Astrocyte of the cerebellum (primary cell): ENCODE measurements at regions not wholly inside any gene's neighbourhood (a gene's known extent, or its start where the extent isn't known, plus 50 kb on each side); places are given as distances from the start of the nearest gene placed in this dataset.

Source experiments
- DNase-seq: peaks from one replicate; pipeline ENCODE4 v3.0.0-alpha.2; 2011; ENCODE audit warnings: low read depth
- H3K4me3 ChIP-seq: 2 replicates; pipeline ENCODE4 v1.5.1; 2011; ENCODE audit warnings: mild to moderate bottlenecking, low read depth, low read length, moderate library complexity
- in situ Hi-C: cut with HindIII; loops from 2 replicates; pipeline ENCODE4 v1.10.0; 2017; ENCODE audit warnings: low sequenced_read_pairs
- TF ChIP-seq, protein P1 (sequence below): IDR thresholded peaks from 2 replicates; pipeline ENCODE4 v1.5.1; 2012; ENCODE audit warnings: low read length, low read depth, moderate library complexity, mild to moderate bottlenecking; ENCODE audit errors: missing control alignments

DNA sequence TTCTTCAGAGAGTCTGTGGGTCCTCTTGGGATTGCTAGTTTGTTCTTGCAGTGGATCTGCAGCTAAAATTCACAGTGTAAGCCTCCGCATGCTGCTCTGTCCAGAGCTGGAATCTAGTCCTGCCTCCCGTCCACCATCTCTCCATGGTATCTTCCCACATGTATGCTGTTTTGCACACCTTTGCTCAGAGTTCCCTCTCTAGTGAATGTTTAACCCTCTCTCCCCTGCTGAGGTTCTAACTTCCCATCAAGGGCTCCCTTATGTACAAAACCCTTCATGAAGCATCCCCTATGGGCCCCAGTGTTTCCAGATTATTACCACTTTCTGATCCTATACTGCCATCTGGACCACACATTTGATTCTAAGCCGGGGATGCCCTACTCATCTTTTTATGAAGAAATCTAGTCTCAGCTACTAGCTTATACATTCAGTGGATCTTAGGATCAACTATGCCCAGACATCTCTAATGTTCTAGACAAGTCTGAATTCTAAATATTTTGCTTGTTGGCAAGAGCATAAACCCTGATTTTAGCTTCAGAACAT, 157.3 kb downstream of the CPEB2 start:
- TF ChIP-seq, protein P1, sequence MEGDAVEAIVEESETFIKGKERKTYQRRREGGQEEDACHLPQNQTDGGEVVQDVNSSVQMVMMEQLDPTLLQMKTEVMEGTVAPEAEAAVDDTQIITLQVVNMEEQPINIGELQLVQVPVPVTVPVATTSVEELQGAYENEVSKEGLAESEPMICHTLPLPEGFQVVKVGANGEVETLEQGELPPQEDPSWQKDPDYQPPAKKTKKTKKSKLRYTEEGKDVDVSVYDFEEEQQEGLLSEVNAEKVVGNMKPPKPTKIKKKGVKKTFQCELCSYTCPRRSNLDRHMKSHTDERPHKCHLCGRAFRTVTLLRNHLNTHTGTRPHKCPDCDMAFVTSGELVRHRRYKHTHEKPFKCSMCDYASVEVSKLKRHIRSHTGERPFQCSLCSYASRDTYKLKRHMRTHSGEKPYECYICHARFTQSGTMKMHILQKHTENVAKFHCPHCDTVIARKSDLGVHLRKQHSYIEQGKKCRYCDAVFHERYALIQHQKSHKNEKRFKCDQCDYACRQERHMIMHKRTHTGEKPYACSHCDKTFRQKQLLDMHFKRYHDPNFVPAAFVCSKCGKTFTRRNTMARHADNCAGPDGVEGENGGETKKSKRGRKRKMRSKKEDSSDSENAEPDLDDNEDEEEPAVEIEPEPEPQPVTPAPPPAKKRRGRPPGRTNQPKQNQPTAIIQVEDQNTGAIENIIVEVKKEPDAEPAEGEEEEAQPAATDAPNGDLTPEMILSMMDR, result no peak
- in situ Hi-C loops, result loop anchor here (25.0 kb wide), 1 partner anchor 1497 kb away; no protein-coding TSS in a partner anchor
- no peak for DNase-seq
- no peak overlapping the region for H3K4me3 ChIP-seq

DNA sequence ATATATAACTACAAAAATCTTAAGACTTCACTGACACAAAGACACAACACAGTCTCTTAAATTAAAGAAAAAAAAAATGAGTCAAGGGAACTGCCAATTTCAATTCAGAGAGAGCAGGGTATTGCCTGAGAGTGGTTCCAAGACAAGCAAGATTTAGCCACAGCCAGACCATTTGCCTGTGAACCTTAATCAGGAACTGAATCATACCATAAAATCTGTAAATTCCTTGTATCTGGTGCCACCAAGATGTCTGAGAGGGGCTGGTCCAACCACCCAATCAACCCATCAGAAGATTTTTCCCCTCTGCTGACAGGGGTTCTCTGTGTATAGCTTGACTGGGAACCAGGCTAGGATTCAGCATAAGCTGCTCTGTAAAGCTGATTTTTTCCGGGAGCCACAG, 159.2 kb downstream of the CPEB2 start:
- in situ Hi-C loops, result loop anchor here (25.0 kb wide), 1 partner anchor 1499 kb away; no protein-coding TSS in a partner anchor

DNA sequence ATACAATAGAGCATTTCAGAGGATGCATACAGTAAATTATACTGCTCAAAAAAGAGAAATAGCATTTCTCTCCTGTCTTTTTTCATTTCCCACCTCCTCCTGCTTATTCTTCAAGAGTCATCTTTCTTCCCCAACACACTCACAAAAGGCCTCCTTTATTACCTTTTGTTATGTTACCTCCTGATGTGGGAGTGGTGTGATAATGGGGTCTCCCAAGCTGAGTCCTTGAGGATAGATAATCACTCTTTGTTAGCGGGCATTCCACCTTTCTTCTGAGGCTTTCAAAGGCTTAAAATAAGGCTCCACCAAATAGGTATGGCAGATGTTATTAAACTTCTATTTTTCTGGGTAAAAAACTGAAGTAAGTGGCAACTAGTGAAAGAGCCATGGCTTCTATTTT, 159.8 kb downstream of the CPEB2 start:
- DNase-seq, result no peak
- H3K4me3 ChIP-seq, result no peak overlapping the region
- TF ChIP-seq, protein P1, result no peak
- in situ Hi-C loops, result loop anchor here (25.0 kb wide), 1 partner anchor 1500 kb away; no protein-coding TSS in a partner anchor

More for the DNA sequence above, 159.2 kb downstream of the CPEB2 start:
- no peak overlapping the region for H3K4me3 ChIP-seq
- TF ChIP-seq, protein P1, result no peak
- no peak for DNase-seq

DNA sequence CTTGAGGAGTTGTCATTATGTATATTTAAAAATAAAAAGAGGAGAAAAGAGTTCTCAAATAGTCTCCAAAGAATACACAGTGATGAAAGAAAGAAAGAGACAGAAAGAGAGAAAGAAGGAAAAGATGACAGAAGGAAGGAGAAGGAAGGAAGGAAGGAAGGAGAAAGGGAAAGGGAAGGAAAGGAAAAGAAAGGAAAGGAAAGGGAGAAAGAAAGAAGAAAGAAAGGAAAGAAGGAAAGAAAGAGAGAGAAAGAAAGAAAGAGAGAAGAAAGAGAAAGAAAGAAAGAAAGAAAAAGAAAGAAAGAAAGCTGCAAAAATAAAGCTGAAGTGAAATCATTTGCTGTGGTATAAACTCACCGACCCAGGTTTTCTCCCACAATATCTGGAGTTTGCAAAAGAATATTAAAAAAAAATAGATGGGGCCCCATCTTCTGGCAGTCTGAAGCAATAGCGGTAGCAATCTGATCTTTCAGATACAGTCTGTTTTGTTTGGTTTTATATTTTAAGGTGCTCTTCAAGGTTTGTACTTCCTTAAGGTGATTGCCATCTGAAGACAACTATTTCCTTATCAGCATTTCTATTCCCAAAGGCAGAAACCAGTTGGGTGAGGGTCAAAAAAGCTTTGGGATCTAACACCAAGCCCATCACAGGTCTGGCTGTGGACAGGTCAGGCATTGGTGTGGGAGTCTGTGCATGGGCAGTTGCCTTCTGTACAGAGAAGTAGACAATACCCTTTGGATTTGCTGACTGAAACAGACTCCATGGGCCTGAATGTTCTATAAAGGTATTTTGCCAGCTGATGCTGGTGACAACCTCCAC, 160.4 kb downstream of the CPEB2 start:
- peak; percentile 36 for DNase-seq
- TF ChIP-seq, protein P1, result peak; percentile 66
- H3K4me3 ChIP-seq, result no peak overlapping the region
- in situ Hi-C loops, result loop anchor here (25.0 kb wide), 1 partner anchor 1500 kb away; no protein-coding TSS in a partner anchor

DNA sequence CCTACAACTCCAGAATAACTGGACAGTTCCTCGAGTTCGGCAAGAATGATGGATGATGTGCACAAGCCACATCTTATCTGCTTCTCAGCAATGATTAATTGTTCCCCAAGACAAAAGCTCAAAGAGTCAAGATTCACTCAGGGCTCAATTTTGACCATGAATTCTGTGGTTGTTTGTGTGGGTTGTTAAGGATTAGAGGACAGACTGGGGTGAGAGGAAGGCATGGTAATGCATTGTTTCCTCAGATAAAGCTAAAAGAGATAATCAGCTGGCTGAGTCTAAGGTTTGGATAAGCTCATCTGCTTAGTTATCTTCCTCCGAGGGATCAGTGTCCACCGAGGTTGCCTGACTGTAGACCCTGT, 161.0 kb downstream of the CPEB2 start:
- H3K4me3 ChIP-seq, result no peak overlapping the region
- in situ Hi-C loops, result loop anchor here (25.0 kb wide), 1 partner anchor 1501 kb away; no protein-coding TSS in a partner anchor
- TF ChIP-seq, protein P1, result no peak
- no peak for DNase-seq

DNA sequence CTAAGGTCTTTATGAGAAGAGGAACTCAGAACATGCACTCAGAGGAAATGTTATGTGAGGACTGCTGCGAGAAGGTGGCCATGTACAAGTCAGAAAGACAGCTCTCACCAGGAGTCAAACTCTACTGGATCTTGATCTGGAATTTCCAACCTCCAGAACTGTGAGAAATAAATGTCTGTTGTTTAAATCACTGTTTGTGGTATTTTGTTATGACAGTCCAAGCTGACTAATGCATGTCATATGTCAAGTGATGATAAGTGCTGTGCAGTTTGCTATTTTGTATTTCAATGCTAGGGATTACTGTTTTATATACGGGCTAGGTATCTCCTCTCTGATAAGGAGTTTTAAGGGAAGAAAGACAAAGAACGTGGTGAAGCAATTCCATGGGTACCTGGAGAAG, 162.3 kb downstream of the CPEB2 start:
- TF ChIP-seq, protein P1, result no peak
- H3K4me3 ChIP-seq, result no peak overlapping the region
- DNase-seq, result no peak
- in situ Hi-C loops, result loop anchor here (25.0 kb wide), 1 partner anchor 1502 kb away; no protein-coding TSS in a partner anchor
